ENCODE measurements at regions not wholly inside any gene's neighbourhood (a gene's known extent, or its start where the extent isn't known, plus 50 kb on each side); places are given as distances from the start of the nearest gene placed in this dataset.
"Not testable (repeated sequence)": the region's sequence is repeated elsewhere in the genome, so short reads cannot be mapped to it uniquely, and the experiment has no call there.

GRCh38 chr5:94102849-94103248, 361.4 kb upstream of the POU5F2 start:
- DNase-seq = no peak

- DNase-seq = not testable (repeated sequence)
Observed at GRCh38 chr5:94097384-94097783, 356.0 kb upstream of the POU5F2 start.

GRCh38 chr5:94094793-94095441, 353.5 kb upstream of the POU5F2 start:
- DNase-seq = no peak

- DNase-seq = no peak
Observed at GRCh38 chr5:94093300-94093699, 351.9 kb upstream of the POU5F2 start.

- DNase-seq = not testable (repeated sequence)
Observed at GRCh38 chr5:94086635-94087034, 345.2 kb upstream of the POU5F2 start.

- DNase-seq = no peak
Observed at GRCh38 chr5:94086194-94086593, 344.8 kb upstream of the POU5F2 start.

GRCh38 chr5:94082405-94082804, 341.0 kb upstream of the POU5F2 start:
- DNase-seq = no peak

GRCh38 chr5:94081088-94081487, 339.7 kb upstream of the POU5F2 start:
- DNase-seq = no peak

- DNase-seq = no peak
Observed at GRCh38 chr5:94080390-94080789, 339.0 kb upstream of the POU5F2 start.

- no peak for DNase-seq
Observed at GRCh38 chr5:94072116-94072515, 330.7 kb upstream of the POU5F2 start.

- no peak for DNase-seq
Observed at GRCh38 chr5:94066437-94067207, 325.2 kb upstream of the POU5F2 start.

- no peak for DNase-seq
Observed at GRCh38 chr5:94064025-94064424, 322.6 kb upstream of the POU5F2 start.

- DNase-seq = no peak
Observed at GRCh38 chr5:94057655-94058054, 316.3 kb upstream of the POU5F2 start.

GRCh38 chr5:94057217-94057616, 315.8 kb upstream of the POU5F2 start:
- no peak for DNase-seq

- DNase-seq = not testable (repeated sequence)
Observed at GRCh38 chr5:94049307-94049922, 308.0 kb upstream of the POU5F2 start.

- DNase-seq = no peak
Observed at GRCh38 chr5:94045839-94046782, 304.7 kb upstream of the POU5F2 start.

GRCh38 chr5:94043311-94043710, 301.9 kb upstream of the POU5F2 start:
- DNase-seq = no peak

- DNase-seq = no peak
Observed at GRCh38 chr5:94040591-94041148, 299.3 kb upstream of the POU5F2 start.

- DNase-seq = no peak
Observed at GRCh38 chr5:94039101-94039500, 297.7 kb upstream of the POU5F2 start.

- DNase-seq = no peak
Observed at GRCh38 chr5:94031631-94032030, 290.2 kb upstream of the POU5F2 start.

- DNase-seq = no peak
Observed at GRCh38 chr5:94028001-94028400, 286.6 kb upstream of the POU5F2 start.

- no peak for DNase-seq
Observed at GRCh38 chr5:94027145-94027544, 285.7 kb upstream of the POU5F2 start.

Measured in NCI-H524 treated with DMSO at 0.1 percent for 48 hours (cell line).